ENCODE measurements at regions not wholly inside any gene's neighbourhood (a gene's known extent, or its start where the extent isn't known, plus 50 kb on each side); places are given as distances from the start of the nearest gene placed in this dataset.

DNA sequence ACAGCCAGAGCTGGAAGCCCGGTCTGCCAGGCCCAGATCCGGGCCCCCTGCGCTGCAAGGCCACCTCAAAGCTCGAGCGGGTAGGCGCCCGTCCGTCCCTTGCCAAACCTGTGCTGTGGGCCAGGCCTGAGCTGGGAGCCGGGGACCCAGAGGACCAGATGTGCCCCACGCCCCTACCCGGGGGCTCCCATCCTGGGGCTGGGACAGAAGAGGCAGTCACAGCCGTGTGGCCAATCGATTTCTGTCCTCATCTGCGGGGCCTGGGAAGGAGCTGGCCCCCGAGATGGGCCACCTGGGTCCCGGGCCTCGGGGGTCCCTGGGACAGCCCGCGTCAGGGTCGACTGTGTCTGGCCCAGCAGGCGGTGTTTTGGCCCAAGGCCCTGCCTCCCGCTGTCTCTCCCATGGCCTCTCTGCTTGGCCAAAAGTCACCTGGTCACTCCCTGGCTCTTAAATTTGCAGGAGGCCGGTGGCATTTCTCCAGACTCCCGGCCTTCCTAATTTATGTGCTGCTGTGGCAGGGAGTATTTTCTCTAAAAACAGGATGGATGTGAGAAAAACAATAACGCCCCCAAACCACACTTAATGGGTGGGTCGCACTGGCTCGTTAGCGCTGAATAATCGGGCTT lies 63.8 kb downstream of the UNCX start:
- TF ChIP-seq, protein P1, sequence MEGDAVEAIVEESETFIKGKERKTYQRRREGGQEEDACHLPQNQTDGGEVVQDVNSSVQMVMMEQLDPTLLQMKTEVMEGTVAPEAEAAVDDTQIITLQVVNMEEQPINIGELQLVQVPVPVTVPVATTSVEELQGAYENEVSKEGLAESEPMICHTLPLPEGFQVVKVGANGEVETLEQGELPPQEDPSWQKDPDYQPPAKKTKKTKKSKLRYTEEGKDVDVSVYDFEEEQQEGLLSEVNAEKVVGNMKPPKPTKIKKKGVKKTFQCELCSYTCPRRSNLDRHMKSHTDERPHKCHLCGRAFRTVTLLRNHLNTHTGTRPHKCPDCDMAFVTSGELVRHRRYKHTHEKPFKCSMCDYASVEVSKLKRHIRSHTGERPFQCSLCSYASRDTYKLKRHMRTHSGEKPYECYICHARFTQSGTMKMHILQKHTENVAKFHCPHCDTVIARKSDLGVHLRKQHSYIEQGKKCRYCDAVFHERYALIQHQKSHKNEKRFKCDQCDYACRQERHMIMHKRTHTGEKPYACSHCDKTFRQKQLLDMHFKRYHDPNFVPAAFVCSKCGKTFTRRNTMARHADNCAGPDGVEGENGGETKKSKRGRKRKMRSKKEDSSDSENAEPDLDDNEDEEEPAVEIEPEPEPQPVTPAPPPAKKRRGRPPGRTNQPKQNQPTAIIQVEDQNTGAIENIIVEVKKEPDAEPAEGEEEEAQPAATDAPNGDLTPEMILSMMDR (IDR thresholded peaks at IDR 0.05; ENCODE audit: low read depth, low read length): no peak
- H3K4me3 ChIP-seq (ENCODE audit: low read depth, low read length): no peak overlapping the region

DNA sequence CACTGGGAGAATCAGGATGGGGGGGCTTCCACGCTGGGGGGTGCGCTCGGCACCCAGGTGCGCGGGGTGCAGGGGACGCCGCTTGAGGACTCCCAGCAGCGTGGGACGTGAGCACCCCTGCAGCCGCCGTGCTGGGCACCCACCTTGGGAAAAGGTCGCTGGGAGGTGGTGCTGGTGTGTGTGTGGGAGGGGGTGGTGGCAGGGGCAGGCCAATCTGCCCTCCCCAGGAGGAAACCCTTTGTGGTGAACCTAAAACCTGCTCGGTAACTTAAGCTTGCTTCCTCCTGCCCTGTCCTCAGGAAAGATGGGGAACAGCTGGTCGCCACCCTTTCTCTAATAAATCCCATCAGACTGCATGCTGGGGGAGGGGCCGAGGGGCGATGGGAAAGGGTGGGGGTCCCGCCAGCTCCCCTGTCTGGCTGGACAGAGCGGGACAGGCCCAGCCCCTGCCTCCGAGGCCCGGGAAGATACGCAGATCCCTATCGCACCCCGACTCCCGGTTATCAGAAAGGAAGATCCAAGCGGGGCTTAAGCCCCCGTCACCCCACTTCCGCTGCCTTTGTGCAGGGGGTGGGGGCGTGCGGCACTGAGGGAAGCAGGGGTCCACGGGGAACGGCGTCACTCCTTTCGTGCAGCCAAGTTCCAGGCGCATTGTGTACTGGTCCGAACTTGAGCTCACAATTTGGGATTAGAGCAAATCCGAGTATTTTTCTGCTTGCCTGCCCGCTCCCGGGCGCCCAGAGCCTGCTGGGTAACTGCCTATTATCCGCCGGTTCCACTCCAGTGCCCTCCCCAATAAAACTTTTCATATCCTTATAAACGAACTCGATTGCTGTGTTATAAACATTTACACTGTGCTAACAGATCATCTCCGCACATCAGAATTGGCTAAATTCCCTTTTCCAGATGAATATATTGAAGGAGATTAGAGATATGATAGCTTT lies 64.6 kb downstream of the UNCX start:
- TF ChIP-seq, protein P1 (IDR thresholded peaks at IDR 0.05; ENCODE audit: low read depth, low read length): no peak
- no peak overlapping the region for H3K4me3 ChIP-seq (ENCODE audit: low read depth, low read length)

DNA sequence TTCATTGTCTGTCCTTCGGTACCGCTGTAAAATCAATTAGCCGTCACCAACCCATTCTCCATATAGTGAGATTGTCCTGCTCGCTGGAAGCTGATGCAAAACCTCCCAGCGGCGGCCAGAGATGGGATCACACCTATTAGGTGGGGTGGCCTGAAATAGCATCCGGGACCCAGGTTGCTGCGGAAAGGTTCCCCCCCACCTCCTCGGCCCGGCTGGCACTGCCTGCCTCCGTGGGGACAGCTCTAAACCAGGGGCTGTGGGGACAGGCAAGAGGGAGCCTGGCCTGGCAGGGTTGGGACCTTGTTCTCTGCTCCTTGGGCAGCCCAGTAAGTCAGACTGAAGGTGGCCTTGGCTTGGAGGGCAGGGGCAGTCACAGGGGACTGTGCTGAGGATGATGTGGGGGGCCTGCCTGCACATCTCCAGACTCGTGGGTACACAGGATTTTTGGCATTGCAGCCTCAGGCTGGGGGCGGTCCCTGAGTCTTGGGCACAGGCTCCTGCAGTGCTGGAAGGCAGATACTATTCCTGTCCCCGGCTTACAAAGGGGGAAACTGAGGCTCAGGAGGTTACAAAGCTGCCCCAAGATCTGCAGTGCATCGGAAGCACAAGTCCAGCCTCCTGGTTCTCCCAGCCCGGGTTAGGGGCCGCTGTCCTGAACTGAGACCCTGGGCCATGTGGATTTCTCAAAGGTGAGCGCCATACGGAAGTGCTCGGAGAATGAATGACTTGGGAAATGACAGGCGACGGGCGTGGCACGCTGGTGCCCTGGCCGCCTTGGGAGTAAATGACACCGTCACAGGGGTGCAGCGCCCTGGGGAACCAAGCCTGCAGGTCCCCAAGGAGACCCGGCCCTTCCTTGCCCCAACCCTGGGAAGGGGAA lies 65.6 kb downstream of the UNCX start:
- TF ChIP-seq, protein P1 (IDR thresholded peaks at IDR 0.05; ENCODE audit: low read depth, low read length): no peak
- no peak overlapping the region for H3K4me3 ChIP-seq (ENCODE audit: low read depth, low read length)

DNA sequence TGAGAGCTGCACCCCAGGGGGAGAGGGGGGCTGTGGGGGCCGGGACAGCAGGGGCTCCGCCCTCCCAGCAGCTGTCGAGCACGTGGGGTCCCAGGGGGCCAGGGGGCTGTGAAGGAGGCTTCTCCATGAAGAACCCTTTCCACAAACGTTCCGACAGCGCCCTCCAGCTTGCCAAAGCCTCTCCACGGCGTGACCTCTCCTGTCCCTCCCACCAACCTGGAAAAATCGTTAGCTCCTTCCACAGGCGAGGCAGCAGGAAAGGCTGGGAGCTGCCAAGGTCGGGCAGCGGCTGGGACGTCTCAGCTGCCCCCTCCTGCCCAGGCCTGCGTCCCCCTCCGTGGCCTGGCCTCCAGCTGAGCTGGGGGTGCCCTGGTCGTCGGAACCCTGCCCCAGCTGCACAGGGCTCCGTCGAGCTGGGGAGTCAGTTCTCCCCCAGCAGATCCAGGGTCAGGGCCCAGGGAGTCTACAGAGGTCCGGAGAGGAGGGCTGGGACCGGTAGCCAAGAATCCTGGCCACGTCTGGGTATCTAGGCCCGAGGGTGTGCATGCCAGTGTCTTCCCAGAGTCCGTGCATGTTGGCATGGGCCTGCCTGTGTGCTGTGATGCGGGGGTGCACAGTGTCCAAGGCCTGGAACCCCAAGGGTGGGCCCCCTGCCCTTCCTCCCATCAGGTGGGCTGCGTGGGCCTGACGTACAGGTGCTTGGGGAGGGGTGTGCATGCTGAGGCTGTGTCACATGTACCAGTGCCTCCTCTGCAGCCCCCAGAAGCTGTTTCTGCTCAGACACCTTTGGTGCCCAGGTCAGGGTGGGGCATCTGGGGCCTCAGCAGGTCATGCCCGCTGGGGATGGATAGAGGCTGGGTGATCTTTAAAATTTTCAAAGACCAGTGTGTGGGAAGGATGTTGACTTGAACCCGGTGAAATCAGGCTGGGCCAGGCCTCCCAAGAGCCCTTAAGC lies 66.5 kb downstream of the UNCX start:
- TF ChIP-seq, protein P1 (IDR thresholded peaks at IDR 0.05; ENCODE audit: low read depth, low read length): no peak
- H3K4me3 ChIP-seq (ENCODE audit: low read depth, low read length): no peak overlapping the region

DNA sequence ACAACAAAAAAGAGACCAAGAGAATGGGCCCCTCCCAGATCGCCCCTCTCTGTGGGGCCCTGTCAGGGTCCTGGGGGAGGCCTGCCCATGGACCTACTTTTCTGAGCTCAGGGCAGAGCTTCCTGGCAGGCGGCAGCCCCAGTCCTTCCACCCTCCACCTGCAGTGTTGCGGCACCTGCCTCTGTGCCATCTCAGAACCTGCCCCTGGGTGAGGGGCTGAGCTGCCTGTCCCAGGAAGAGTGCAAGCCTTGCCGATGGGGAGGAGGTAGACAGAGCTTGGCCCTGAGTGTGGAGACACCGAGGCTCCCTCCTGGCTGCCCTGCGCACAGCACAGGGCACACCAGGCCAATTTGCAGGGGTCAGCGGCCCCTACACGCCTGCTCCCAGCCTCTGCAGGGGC lies 67.5 kb downstream of the UNCX start:
- no peak overlapping the region for H3K4me3 ChIP-seq (ENCODE audit: low read depth, low read length)
- TF ChIP-seq, protein P1 (IDR thresholded peaks at IDR 0.05; ENCODE audit: low read depth, low read length): no peak

DNA sequence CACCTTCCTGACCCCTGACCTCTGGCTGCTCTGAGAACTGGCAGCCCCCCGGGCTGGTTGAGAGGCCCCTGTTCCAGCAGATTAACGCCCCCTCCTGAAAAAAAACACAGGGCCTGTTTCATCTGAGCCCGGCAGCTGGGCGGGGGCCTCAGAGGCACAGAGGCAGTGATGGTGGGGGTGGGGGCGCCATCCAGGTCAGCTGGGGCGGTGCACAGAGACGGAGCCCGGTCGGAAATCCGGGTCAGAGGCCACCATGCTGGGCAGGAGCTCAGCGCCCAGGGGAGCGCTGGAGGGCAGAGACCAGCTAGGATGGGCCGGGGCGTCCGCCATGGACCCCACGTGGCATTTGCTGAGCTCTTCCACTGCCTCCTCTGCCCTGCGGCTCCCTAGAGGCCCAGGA lies 68.0 kb downstream of the UNCX start:
- H3K4me3 ChIP-seq (ENCODE audit: low read depth, low read length): no peak overlapping the region
- TF ChIP-seq, protein P1 (IDR thresholded peaks at IDR 0.05; ENCODE audit: low read depth, low read length): no peak

Measured in WI38 (cell line).